Smooth muscle cell (in vitro differentiated cells): ENCODE measurements at regions not wholly inside any gene's neighbourhood (a gene's known extent, or its start where the extent isn't known, plus 50 kb on each side); places are given as distances from the start of the nearest gene placed in this dataset.

ENCODE experiments used
- DNase-seq: peaks from one replicate; lab custom pipeline; 2025; ENCODE audit not compliant: unreplicated experiment; lab: John Stamatoyannopoulos, UW
- H2AFZ ChIP-seq: fragments of 200-600 bp; sonication (generic); 2 replicates; pipeline ENCODE4 v1.6.0; 2016; ENCODE audit warnings: antibody characterized with exemption, low read depth, mild to moderate bottlenecking
- H3F3A ChIP-seq: fragments of 200-600 bp; sonication (generic); 2 replicates; pipeline ENCODE4 v1.6.0; 2017; ENCODE audit warnings: antibody characterized with exemption, low read depth
- H3K27ac ChIP-seq: fragments of 200-600 bp; sonication (generic); 2 replicates; pipeline ENCODE4 v1.5.1; 2016; ENCODE audit warnings: low read depth, mild to moderate bottlenecking
- H3K27me3 ChIP-seq: fragments of 200-600 bp; sonication (generic); 2 replicates; pipeline ENCODE4 v1.6.1; 2016; ENCODE audit warnings: low read depth, mild to moderate bottlenecking
- H3K36me3 ChIP-seq: fragments of 200-600 bp; sonication (generic); 2 replicates; pipeline ENCODE4 v1.5.1; 2016; ENCODE audit warnings: low read depth
- H3K4me1 ChIP-seq: fragments of 200-600 bp; sonication (generic); 2 replicates; pipeline ENCODE4 v1.5.1; 2016; ENCODE audit warnings: low read depth
- H3K4me2 ChIP-seq: fragments of 200-600 bp; sonication (generic); 2 replicates; pipeline ENCODE4 v1.6.0; 2016; ENCODE audit warnings: mild to moderate bottlenecking
- H3K4me3 ChIP-seq: fragments of 200-600 bp; sonication (generic); 2 replicates; pipeline ENCODE4 v1.5.1; 2016; ENCODE audit warnings: mild to moderate bottlenecking
- H3K79me2 ChIP-seq: fragments of 200-600 bp; sonication (generic); 2 replicates; pipeline ENCODE4 v1.6.0; 2016; ENCODE audit warnings: low read depth, mild to moderate bottlenecking
- H3K9ac ChIP-seq: fragments of 200-600 bp; sonication (generic); 2 replicates; pipeline ENCODE4 v1.6.0; 2016; ENCODE audit warnings: low read depth
- H3K9me3 ChIP-seq: fragments of 200-600 bp; sonication (generic); replicated peaks from 2 replicates; pipeline ENCODE4 v1.5.1; 2016; ENCODE audit warnings: low read depth
- H4K20me1 ChIP-seq: fragments of 200-600 bp; sonication (generic); 2 replicates; pipeline ENCODE4 v1.6.0; 2016; ENCODE audit warnings: low read depth
- WGBS: methylation state at CpG from one replicate; pipeline ENCODE4 v1.1.7; 2016; ENCODE audit warnings: low lambda C conversion rate; 5-methylcytosine and 5-hydroxymethylcytosine counted together
- TF ChIP-seq, protein P1 (sequence below): fragments of 200-600 bp; sonication (generic); IDR thresholded peaks from 2 replicates; pipeline ENCODE4 v1.5.1; 2017; ENCODE audit warnings: borderline replicate concordance, mild to moderate bottlenecking, antibody characterized with exemption; ENCODE audit not compliant: insufficient read depth, poor library complexity, severe bottlenecking

DNA sequence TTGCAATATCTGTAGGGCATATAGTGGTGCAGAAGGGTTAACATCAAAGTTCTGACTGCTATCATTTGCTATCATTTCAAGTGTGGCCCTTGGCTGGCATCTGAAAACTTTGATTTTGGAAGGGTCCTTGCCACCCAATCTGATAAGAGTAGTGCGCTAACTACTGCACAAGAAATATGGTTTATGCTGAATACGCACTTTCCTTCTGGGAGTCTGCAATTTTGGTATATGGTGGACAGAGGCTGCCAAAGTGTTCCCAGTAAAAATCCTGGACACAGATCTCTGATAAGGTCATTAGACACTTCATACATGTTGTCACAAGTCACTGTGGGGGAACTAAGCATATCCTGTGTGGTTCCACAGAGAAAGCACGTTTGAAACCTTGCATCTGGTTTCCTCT is 461.6 kb upstream of the CDH11 start:
- Histone ChIP-seq H3K36me3 (no peaks in the 10 kb centered on the region), H3K4me3 (no peak overlapping the region), H4K20me1 (no peaks in the 10 kb centered on the region), H3K4me2 (no peak overlapping the region), H3K9ac (no peak overlapping the region), H3F3A (no peaks in the 10 kb centered on the region), H2AFZ (no peak overlapping the region), H3K27me3 (no peaks in the 10 kb centered on the region), H3K4me1 (no peaks in the 10 kb centered on the region), H3K27ac (no peak overlapping the region), H3K9me3 (no peaks in the 10 kb centered on the region), H3K79me2 (no peaks in the 10 kb centered on the region)
- no peak for DNase-seq
- WGBS = 92% methylated on average over 3 of the region's 3 CpGs
- TF ChIP-seq, protein P1, sequence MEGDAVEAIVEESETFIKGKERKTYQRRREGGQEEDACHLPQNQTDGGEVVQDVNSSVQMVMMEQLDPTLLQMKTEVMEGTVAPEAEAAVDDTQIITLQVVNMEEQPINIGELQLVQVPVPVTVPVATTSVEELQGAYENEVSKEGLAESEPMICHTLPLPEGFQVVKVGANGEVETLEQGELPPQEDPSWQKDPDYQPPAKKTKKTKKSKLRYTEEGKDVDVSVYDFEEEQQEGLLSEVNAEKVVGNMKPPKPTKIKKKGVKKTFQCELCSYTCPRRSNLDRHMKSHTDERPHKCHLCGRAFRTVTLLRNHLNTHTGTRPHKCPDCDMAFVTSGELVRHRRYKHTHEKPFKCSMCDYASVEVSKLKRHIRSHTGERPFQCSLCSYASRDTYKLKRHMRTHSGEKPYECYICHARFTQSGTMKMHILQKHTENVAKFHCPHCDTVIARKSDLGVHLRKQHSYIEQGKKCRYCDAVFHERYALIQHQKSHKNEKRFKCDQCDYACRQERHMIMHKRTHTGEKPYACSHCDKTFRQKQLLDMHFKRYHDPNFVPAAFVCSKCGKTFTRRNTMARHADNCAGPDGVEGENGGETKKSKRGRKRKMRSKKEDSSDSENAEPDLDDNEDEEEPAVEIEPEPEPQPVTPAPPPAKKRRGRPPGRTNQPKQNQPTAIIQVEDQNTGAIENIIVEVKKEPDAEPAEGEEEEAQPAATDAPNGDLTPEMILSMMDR = no peak

DNA sequence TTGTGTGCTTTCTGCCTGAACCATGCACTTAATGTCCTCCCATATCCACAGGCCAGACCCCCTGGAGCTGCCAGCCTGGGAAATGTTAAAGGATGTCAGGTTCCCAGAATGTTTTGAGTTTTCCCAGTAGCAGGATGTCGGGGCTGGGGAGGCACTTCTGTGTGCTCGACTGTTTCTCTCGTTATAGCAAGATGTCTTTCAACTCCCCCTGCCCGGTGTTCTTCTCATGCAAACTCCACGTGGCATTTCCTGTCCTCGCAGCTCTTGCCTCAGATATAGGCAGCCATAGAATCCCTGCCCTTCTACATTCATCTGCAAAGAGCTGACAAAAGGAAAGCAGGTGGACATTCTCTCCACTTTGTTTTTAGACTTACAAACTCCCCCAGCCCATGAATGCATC is 457.2 kb upstream of the CDH11 start:
- DNase-seq = no peak
- TF ChIP-seq, protein P1 = no peak
- peak overlapping the region; percentile 47 for H2AFZ ChIP-seq
- H3K27ac ChIP-seq = no peak overlapping the region
- H3F3A ChIP-seq = no peaks in the 10 kb centered on the region
- no peaks in the 10 kb centered on the region for H3K36me3 ChIP-seq
- no peaks in the 10 kb centered on the region for H3K79me2 ChIP-seq
- 25% methylated on average over 6 of the region's 6 CpGs for WGBS
- H4K20me1 ChIP-seq = no peaks in the 10 kb centered on the region
- no peak overlapping the region for H3K9ac ChIP-seq
- no peaks in the 10 kb centered on the region for H3K27me3 ChIP-seq
- no peak overlapping the region for H3K4me2 ChIP-seq
- H3K9me3 ChIP-seq = no peaks in the 10 kb centered on the region
- H3K4me1 ChIP-seq = no peaks in the 10 kb centered on the region
- no peak overlapping the region for H3K4me3 ChIP-seq

DNA sequence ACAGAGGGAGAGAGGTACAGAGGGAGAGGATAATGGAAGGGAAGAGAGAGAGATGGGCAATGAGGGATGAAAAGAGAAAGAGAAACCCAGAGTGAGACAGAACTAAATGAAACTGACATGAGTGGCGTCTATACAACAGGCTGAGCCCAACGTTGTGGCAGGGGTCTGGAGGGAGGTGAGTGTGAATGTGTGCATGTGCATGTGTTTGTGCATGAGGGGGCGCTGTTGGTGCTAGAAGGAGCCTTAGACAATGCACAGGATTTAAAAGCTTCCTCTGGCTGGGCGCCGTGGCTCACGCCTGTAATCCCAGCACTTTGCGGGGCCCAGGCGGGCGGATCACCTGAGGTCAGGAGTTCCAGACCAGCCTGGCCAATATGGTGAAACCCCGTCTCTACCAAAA is 454.8 kb upstream of the CDH11 start:
- Histone ChIP-seq H3K9ac (no peak overlapping the region), H4K20me1 (no peaks in the 10 kb centered on the region), H3K4me1 (peaks cover 4% of the 10 kb centered on the region), H2AFZ (no peak overlapping the region), H3K27ac (no peak overlapping the region), H3K9me3 (no peaks in the 10 kb centered on the region), H3K79me2 (no peaks in the 10 kb centered on the region), H3K36me3 (no peaks in the 10 kb centered on the region), H3K4me2 (no peak overlapping the region), H3F3A (peaks cover 6% of the 10 kb centered on the region), H3K4me3 (no peak overlapping the region), H3K27me3 (no peaks in the 10 kb centered on the region)
- 84% methylated on average over 10 of the region's 10 CpGs for WGBS
- DNase-seq = no peak
- TF ChIP-seq, protein P1 = no peak

DNA sequence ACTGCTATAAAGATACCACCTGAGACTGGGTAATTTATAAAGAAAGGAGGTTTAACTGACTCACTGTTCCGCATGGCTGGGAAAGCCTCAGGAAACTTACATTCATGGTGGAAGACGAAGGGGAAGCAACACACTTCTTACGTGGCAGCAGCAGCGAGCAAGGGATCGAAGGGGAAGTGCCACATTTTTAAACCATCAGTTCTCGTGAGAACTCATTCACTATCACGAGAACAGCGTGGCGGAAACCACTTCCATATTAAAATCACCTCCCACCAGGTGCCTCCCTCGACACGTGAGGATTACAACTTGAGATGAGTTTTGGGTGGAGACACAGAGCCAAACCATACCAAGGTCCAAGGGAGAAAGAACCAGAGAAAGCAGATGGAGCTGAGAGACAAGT is 454.3 kb upstream of the CDH11 start:
- H4K20me1 ChIP-seq = no peaks in the 10 kb centered on the region
- H3K4me3 ChIP-seq = no peak overlapping the region
- H3K36me3 ChIP-seq = no peaks in the 10 kb centered on the region
- H3F3A ChIP-seq = peaks cover 6% of the 10 kb centered on the region
- H3K9ac ChIP-seq = no peak overlapping the region
- 98% methylated on average over 11 of the region's 11 CpGs for whole genome bisulfite sequencing
- H3K4me1 ChIP-seq = peaks cover 4% of the 10 kb centered on the region
- no peaks in the 10 kb centered on the region for H3K9me3 ChIP-seq
- no peaks in the 10 kb centered on the region for H3K79me2 ChIP-seq
- no peak overlapping the region for H3K27ac ChIP-seq
- H3K27me3 ChIP-seq = no peaks in the 10 kb centered on the region
- TF ChIP-seq, protein P1 = no peak
- no peak overlapping the region for H3K4me2 ChIP-seq
- no peak for DNase-seq
- no peak overlapping the region for H2AFZ ChIP-seq
